ENCODE measurements at regions not wholly inside any gene's neighbourhood (a gene's known extent, or its start where the extent isn't known, plus 50 kb on each side); places are given as distances from the start of the nearest gene placed in this dataset.
A peak's percentile ranks its signal among the peaks of the same experiment; 100 is the strongest.

- intact Hi-C loops (cut with micrococcal nuclease; ENCODE audit: unreplicated experiment), result no loop called here
- Mint-ChIP-seq H3K27ac (ENCODE audit: unreplicated experiment) (no peak overlapping the region), H3K9me3 (ENCODE audit: low read depth, unreplicated experiment) (no peaks in the 10 kb centered on the region), H3K27me3 (ENCODE audit: unreplicated experiment) (no peaks in the 10 kb centered on the region), H3K4me3 (ENCODE audit: low read depth, unreplicated experiment) (no peak overlapping the region), H3K36me3 (ENCODE audit: insufficient read depth, unreplicated experiment) (no peaks in the 10 kb centered on the region), H3K4me1 (ENCODE audit: low read depth, unreplicated experiment) (peaks cover 9% of the 10 kb centered on the region)
- BruUV-seq (replicated peaks), result no TSS peak
- DNase-seq, result no peak
- TF ChIP-seq, protein P1, sequence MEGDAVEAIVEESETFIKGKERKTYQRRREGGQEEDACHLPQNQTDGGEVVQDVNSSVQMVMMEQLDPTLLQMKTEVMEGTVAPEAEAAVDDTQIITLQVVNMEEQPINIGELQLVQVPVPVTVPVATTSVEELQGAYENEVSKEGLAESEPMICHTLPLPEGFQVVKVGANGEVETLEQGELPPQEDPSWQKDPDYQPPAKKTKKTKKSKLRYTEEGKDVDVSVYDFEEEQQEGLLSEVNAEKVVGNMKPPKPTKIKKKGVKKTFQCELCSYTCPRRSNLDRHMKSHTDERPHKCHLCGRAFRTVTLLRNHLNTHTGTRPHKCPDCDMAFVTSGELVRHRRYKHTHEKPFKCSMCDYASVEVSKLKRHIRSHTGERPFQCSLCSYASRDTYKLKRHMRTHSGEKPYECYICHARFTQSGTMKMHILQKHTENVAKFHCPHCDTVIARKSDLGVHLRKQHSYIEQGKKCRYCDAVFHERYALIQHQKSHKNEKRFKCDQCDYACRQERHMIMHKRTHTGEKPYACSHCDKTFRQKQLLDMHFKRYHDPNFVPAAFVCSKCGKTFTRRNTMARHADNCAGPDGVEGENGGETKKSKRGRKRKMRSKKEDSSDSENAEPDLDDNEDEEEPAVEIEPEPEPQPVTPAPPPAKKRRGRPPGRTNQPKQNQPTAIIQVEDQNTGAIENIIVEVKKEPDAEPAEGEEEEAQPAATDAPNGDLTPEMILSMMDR (IDR thresholded peaks at IDR 0.05; ENCODE audit: unreplicated experiment), result no peak
- CTCF ChIA-PET, result interaction anchor here (1.0 kb wide), 1 partner anchor 59 kb away, joined by 10 read pairs; no protein-coding TSS in a partner anchor
Observed at GRCh38 chr6:10060004-10060403, 354.9 kb downstream of the TFAP2A start.

GRCh38 chr6:10054672-10055071 is 360.2 kb downstream of the TFAP2A start:
- Mint-ChIP-seq H3K27ac (ENCODE audit: unreplicated experiment) (no peak overlapping the region), H3K4me3 (ENCODE audit: low read depth, unreplicated experiment) (no peak overlapping the region), H3K36me3 (ENCODE audit: insufficient read depth, unreplicated experiment) (no peaks in the 10 kb centered on the region), H3K9me3 (ENCODE audit: low read depth, unreplicated experiment) (peaks cover 2% of the 10 kb centered on the region), H3K27me3 (ENCODE audit: unreplicated experiment) (no peaks in the 10 kb centered on the region), H3K4me1 (ENCODE audit: low read depth, unreplicated experiment) (no peaks in the 10 kb centered on the region)
- no TSS peak for BruUV-seq (replicated peaks)
- CTCF ChIA-PET, result no interaction called here
- TF ChIP-seq, protein P1 (IDR thresholded peaks at IDR 0.05; ENCODE audit: unreplicated experiment), result no peak
- DNase-seq, result no peak
- intact Hi-C loops (cut with micrococcal nuclease; ENCODE audit: unreplicated experiment), result no loop called here

GRCh38 chr6:10051283-10051682 is 363.6 kb downstream of the TFAP2A start:
- CTCF ChIA-PET, result no interaction called here
- H3K27ac Mint-ChIP-seq (ENCODE audit: unreplicated experiment), result no peak overlapping the region
- H3K36me3 Mint-ChIP-seq (ENCODE audit: insufficient read depth, unreplicated experiment), result no peaks in the 10 kb centered on the region
- no peaks in the 10 kb centered on the region for H3K27me3 Mint-ChIP-seq (ENCODE audit: unreplicated experiment)
- no peak overlapping the region for H3K4me3 Mint-ChIP-seq (ENCODE audit: low read depth, unreplicated experiment)
- DNase-seq, result no peak
- H3K4me1 Mint-ChIP-seq (ENCODE audit: low read depth, unreplicated experiment), result peaks cover 24% of the 10 kb centered on the region
- peaks cover 2% of the 10 kb centered on the region for H3K9me3 Mint-ChIP-seq (ENCODE audit: low read depth, unreplicated experiment)
- TF ChIP-seq, protein P1 (IDR thresholded peaks at IDR 0.05; ENCODE audit: unreplicated experiment), result no peak
- intact Hi-C loops (cut with micrococcal nuclease; ENCODE audit: unreplicated experiment), result no loop called here
- no TSS peak for BruUV-seq (replicated peaks)

DNA sequence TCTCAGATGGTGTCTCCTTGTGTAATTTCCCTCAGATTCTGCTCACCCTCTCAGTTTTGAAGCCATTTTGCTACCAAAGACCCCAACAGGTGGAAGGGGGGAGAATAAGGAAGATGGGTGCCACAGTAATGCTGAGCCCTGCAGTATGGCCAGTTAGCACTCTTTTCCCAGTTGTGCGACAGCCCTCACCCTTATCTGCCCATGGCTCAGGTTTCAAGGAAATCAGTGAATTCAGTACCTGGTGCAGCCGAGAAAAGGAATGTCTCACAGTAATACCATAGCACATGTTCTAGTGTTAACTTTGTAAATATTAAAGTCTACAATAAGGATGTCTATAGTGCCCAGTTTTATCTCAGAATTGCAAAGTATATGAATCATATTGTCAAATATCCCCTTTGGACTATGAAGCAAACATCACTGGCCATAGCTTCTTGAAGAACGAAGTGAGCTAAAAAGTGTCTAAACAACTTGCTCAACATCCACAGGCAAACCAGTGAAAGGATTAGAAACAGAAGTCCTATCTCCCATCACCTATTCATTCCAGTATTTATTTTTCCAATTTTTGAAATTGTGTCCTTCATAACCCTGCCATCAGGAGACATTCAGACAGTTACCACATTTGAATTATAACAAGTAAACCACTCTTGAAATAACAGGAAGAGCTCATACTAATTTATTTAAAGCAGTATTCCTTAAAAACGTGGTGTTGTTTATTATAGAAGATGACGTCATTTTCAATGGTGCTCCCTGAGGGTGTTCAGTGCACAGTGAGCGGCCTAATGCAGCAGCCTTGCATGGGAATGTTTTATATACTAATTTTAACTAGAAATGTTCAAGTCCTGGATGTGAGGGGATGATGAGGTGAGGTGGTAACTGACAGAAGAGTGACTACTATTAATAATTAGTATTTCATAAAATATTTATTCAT is 366.2 kb downstream of the TFAP2A start:
- Mint-ChIP-seq H3K9me3 (ENCODE audit: low read depth, unreplicated experiment) (peaks cover 2% of the 10 kb centered on the region), H3K4me3 (ENCODE audit: low read depth, unreplicated experiment) (peak overlapping the region; percentile 18), H3K4me1 (ENCODE audit: low read depth, unreplicated experiment) (peaks cover 24% of the 10 kb centered on the region), H3K27ac (ENCODE audit: unreplicated experiment) (peak overlapping the region; percentile 72), H3K27me3 (ENCODE audit: unreplicated experiment) (no peaks in the 10 kb centered on the region), H3K36me3 (ENCODE audit: insufficient read depth, unreplicated experiment) (no peaks in the 10 kb centered on the region)
- peak; percentile 49 for DNase-seq
- TF ChIP-seq, protein P1 (IDR thresholded peaks at IDR 0.05; ENCODE audit: unreplicated experiment), result no peak
- intact Hi-C loops (cut with micrococcal nuclease; ENCODE audit: unreplicated experiment), result no loop called here
- CTCF ChIA-PET, result interaction anchor here (1.2 to 1.4 kb wide), 2 partner anchors 15 to 115 kb away, joined by 3 to 5 read pairs; no protein-coding TSS in a partner anchor
- no TSS peak for BruUV-seq (replicated peaks)
